ENCODE measurements at regions not wholly inside any gene's neighbourhood (a gene's known extent, or its start where the extent isn't known, plus 50 kb on each side); places are given as distances from the start of the nearest gene placed in this dataset.

DNA sequence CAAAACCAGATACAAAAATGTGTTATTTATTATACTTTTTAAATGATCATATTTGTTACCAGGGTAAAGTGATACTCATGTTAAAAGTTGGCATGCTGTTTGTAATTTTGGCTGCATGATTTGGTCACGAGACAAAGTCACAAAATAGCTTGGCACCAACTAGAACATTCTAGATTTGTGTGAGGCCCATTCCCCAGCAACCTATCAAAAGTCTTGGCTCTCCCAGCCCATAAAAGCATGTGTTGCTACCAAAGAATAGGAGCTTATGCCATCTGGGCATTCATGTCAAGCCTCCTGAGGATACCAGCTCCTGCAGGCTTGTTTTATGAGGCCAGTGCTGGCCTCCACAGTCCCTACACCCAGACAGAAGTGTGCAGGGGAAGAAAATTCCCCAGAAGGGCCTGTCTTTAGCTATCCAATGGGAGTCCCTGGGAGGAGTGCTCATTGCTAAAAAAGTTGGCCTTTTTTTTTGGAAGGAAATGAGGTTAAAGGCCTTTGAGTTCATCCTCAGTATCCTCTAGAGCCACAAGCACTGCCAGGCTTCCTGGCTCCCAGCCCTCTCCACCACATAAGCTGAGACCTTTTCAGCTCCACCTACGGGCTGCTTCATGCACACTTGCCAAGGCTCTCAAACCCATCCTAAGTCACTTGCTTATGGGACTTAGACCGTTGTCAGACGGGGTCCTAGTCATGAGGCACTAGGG, 211.9 kb upstream of the EOLA2 start:
- DNase-seq = no peak
- Mint-ChIP-seq H3K9me3 (ENCODE audit: low read depth, unreplicated experiment) (no peaks in the 10 kb centered on the region), H3K36me3 (ENCODE audit: insufficient read depth, unreplicated experiment) (no peaks in the 10 kb centered on the region), H3K27ac (ENCODE audit: unreplicated experiment) (no peak overlapping the region), H3K4me1 (ENCODE audit: low read depth, unreplicated experiment) (no peaks in the 10 kb centered on the region), H3K27me3 (ENCODE audit: unreplicated experiment) (no peaks in the 10 kb centered on the region), H3K4me3 (ENCODE audit: low read depth, unreplicated experiment) (no peak overlapping the region)
- no TSS peak for BruUV-seq (replicated peaks)
- intact Hi-C loops (cut with micrococcal nuclease; ENCODE audit: unreplicated experiment) = loop anchor here (10.0 kb wide), 1 partner anchor 215 kb away; the partner anchor contains the start of gene MAMLD1
- CTCF ChIA-PET = no interaction called here
- TF ChIP-seq, protein P1, sequence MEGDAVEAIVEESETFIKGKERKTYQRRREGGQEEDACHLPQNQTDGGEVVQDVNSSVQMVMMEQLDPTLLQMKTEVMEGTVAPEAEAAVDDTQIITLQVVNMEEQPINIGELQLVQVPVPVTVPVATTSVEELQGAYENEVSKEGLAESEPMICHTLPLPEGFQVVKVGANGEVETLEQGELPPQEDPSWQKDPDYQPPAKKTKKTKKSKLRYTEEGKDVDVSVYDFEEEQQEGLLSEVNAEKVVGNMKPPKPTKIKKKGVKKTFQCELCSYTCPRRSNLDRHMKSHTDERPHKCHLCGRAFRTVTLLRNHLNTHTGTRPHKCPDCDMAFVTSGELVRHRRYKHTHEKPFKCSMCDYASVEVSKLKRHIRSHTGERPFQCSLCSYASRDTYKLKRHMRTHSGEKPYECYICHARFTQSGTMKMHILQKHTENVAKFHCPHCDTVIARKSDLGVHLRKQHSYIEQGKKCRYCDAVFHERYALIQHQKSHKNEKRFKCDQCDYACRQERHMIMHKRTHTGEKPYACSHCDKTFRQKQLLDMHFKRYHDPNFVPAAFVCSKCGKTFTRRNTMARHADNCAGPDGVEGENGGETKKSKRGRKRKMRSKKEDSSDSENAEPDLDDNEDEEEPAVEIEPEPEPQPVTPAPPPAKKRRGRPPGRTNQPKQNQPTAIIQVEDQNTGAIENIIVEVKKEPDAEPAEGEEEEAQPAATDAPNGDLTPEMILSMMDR (IDR thresholded peaks at IDR 0.05; ENCODE audit: unreplicated experiment) = no peak

DNA sequence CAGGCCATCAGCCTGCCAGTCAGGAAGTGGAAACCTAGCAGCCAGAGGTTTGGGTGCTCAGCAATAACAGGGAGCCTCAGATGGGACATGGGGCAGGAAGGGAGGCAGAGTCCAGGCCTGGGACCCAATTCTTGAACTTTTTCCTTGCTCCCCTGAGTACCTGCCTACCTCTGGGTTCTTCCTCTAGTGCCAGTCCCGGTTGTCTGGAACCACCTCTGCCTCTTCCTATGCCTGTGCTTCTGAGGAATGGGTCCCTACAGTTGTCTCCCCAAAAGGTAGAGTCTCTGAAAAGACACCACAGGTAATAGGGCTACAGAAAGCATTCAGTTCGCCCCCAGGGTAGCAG, 212.4 kb upstream of the MAMLD1 start:
- DNase-seq = no peak
- TF ChIP-seq, protein P1 (IDR thresholded peaks at IDR 0.05; ENCODE audit: unreplicated experiment) = no peak
- no peaks in the 10 kb centered on the region for H3K36me3 Mint-ChIP-seq (ENCODE audit: insufficient read depth, unreplicated experiment)
- H3K4me1 Mint-ChIP-seq (ENCODE audit: low read depth, unreplicated experiment) = no peaks in the 10 kb centered on the region
- intact Hi-C loops (cut with micrococcal nuclease; ENCODE audit: unreplicated experiment) = loop anchor here (10.0 kb wide), 1 partner anchor 214 kb away; the partner anchor contains the start of gene MAMLD1
- no peak overlapping the region for H3K27ac Mint-ChIP-seq (ENCODE audit: unreplicated experiment)
- no peaks in the 10 kb centered on the region for H3K9me3 Mint-ChIP-seq (ENCODE audit: low read depth, unreplicated experiment)
- CTCF ChIA-PET = no interaction called here
- no TSS peak for BruUV-seq (replicated peaks)
- no peaks in the 10 kb centered on the region for H3K27me3 Mint-ChIP-seq (ENCODE audit: unreplicated experiment)
- no peak overlapping the region for H3K4me3 Mint-ChIP-seq (ENCODE audit: low read depth, unreplicated experiment)

DNA sequence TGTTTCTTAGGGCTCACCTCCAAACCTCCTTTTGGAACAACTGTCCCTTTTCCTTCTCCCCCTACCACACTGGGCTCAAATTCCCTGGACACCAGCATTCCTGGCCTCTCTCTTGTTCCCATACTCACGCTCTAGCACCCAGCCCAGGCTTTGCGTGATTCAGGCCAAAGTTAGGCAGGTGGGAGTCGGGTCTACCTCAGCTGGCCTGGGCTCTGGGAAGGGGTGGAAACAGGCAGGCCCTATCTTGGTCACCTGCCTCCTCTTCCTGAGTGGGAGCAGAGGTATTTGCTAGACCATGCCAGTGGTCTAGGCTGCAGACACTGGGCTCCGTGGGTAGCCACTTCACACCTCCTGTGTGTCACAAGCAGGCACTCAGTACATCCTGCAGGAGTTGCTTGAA, 211.1 kb upstream of the MAMLD1 start:
- Mint-ChIP-seq H3K27ac (ENCODE audit: unreplicated experiment) (no peak overlapping the region), H3K27me3 (ENCODE audit: unreplicated experiment) (no peaks in the 10 kb centered on the region), H3K9me3 (ENCODE audit: low read depth, unreplicated experiment) (no peaks in the 10 kb centered on the region), H3K36me3 (ENCODE audit: insufficient read depth, unreplicated experiment) (no peaks in the 10 kb centered on the region), H3K4me3 (ENCODE audit: low read depth, unreplicated experiment) (no peak overlapping the region), H3K4me1 (ENCODE audit: low read depth, unreplicated experiment) (no peaks in the 10 kb centered on the region)
- CTCF ChIA-PET = no interaction called here
- intact Hi-C loops (cut with micrococcal nuclease; ENCODE audit: unreplicated experiment) = loop anchor here (10.0 kb wide), 1 partner anchor 213 kb away; the partner anchor contains the start of gene MAMLD1
- BruUV-seq (replicated peaks) = no TSS peak
- TF ChIP-seq, protein P1 (IDR thresholded peaks at IDR 0.05; ENCODE audit: unreplicated experiment) = no peak
- DNase-seq = no peak

DNA sequence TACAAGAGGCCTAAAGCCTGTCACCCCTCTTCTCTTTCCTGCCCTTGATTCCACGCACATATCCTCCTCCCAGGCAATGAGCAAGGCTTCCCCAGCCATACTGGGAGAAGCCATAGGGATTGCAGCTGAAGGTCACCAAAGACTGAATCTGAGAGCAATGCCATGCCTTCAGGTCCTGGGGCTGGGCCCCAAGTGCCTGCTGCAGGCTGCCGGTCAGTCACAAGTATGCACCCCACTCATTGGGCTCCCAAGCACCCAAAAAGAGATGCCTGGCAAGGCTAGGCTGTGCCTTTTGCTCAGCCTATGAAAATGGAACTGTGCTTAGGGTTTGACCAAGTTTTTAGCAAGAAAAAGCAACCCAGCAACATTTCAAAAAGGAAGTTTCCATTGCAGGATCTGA, 210.6 kb upstream of the MAMLD1 start:
- intact Hi-C loops (cut with micrococcal nuclease; ENCODE audit: unreplicated experiment) = loop anchor here (10.0 kb wide), 1 partner anchor 212 kb away; the partner anchor contains the start of gene MAMLD1
- Mint-ChIP-seq H3K27me3 (ENCODE audit: unreplicated experiment) (no peaks in the 10 kb centered on the region), H3K9me3 (ENCODE audit: low read depth, unreplicated experiment) (no peaks in the 10 kb centered on the region), H3K27ac (ENCODE audit: unreplicated experiment) (no peak overlapping the region), H3K36me3 (ENCODE audit: insufficient read depth, unreplicated experiment) (no peaks in the 10 kb centered on the region), H3K4me3 (ENCODE audit: low read depth, unreplicated experiment) (no peak overlapping the region), H3K4me1 (ENCODE audit: low read depth, unreplicated experiment) (no peaks in the 10 kb centered on the region)
- no peak for DNase-seq
- CTCF ChIA-PET = no interaction called here
- TF ChIP-seq, protein P1 (IDR thresholded peaks at IDR 0.05; ENCODE audit: unreplicated experiment) = no peak
- no TSS peak for BruUV-seq (replicated peaks)
